Bronchial epithelial cell (primary cell): ENCODE measurements at regions not wholly inside any gene's neighbourhood (a gene's known extent, or its start where the extent isn't known, plus 50 kb on each side); places are given as distances from the start of the nearest gene placed in this dataset.

ENCODE experiments used
- DNase-seq: peaks from one replicate; pipeline ENCODE4 v3.0.0-alpha.2; 2010; ENCODE audit warnings: low read depth
- FAIRE-seq: peaks from 2 replicates; lab custom pipeline; 2011; peaks lifted over from hg19 to GRCh38; lab: Jason Lieb, UNC
- H3K27me3 ChIP-seq: 2 replicates; pipeline ENCODE4 v1.5.1; 2011; ENCODE audit warnings: low read length; ENCODE audit not compliant: control insufficient read depth, insufficient read depth
- H3K36me3 ChIP-seq: 2 replicates; pipeline ENCODE4 v1.5.1; 2011; ENCODE audit warnings: low read length; ENCODE audit not compliant: control insufficient read depth, insufficient read depth
- H3K4me3 ChIP-seq: 2 replicates; pipeline ENCODE4 v1.5.1; 2011; ENCODE audit warnings: mild to moderate bottlenecking, low read depth, low read length, control low read depth
- CTCF ChIP-seq: IDR thresholded peaks from 2 replicates; pipeline ENCODE4 v1.5.1; 2011; ENCODE audit warnings: mild to moderate bottlenecking, moderate library complexity, low read length, control low read depth, inconsistent platforms; ENCODE audit not compliant: insufficient read depth, severe bottlenecking

DNA sequence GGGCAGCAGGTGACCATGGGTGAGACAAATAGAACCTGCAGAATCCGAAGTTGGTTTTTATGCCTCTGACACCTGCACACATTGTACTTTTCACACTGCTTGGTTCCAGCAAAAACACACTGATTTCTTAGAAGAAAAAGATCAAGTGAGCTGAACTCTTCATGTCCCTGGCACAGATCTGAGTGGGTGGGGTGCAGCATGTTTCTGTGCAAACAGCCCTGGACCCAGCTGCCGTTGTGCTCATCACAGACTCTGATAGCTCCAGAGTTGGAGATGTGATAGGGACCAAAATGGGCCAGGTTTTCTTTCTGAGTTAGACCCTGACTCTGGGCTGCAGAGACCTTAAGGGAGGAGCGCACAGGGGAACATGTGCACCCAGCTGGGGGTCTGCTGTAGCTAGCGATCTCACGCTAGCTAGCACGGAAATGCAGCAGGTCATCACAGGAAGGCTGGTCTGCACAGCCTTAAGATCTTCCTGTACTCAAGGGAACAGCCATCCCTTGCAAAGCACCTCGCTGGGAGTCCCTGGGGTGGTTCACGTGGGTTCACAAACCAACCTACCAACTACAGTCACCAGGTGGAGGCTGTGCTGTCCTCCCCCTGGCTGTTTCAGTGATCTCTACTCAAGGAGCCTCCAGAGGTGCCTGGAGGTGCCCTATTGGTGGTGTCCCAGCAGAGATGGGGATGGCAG, 291.1 kb downstream of the PTPRU start:
- peak; percentile 62 for FAIRE-seq

DNA sequence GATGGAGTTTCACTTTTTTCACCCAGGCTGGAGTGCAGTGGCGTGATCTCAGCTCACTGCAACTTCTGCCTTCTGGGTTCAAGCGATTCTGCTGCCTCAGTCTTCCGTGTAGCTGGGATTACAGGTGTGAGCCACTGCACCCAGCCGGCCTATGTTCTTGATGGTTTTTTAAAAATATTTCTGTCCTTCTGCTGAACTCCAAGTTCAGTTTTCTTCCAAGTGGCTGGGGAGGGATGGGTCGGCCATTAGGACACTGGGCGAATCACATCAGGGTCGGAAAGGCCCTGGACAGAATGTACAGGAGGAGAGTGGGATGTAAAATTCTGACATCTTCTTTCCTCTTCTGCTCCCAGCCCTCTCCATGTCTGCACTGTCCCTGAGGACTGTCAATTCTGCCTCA, 289.6 kb downstream of the PTPRU start:
- Histone ChIP-seq H3K36me3 (no peaks in the 10 kb centered on the region), H3K4me3 (no peak overlapping the region), H3K27me3 (peaks cover 2% of the 10 kb centered on the region)
- FAIRE-seq (no peak), DNase-seq (no peak)
- no peak for TF ChIP-seq CTCF

More for the DNA sequence above, 291.1 kb downstream of the PTPRU start:
- peaks cover 2% of the 10 kb centered on the region for H3K27me3 ChIP-seq
- H3K36me3 ChIP-seq, result no peaks in the 10 kb centered on the region
- H3K4me3 ChIP-seq, result no peak overlapping the region
- no peak for TF ChIP-seq CTCF
- no peak for DNase-seq

DNA sequence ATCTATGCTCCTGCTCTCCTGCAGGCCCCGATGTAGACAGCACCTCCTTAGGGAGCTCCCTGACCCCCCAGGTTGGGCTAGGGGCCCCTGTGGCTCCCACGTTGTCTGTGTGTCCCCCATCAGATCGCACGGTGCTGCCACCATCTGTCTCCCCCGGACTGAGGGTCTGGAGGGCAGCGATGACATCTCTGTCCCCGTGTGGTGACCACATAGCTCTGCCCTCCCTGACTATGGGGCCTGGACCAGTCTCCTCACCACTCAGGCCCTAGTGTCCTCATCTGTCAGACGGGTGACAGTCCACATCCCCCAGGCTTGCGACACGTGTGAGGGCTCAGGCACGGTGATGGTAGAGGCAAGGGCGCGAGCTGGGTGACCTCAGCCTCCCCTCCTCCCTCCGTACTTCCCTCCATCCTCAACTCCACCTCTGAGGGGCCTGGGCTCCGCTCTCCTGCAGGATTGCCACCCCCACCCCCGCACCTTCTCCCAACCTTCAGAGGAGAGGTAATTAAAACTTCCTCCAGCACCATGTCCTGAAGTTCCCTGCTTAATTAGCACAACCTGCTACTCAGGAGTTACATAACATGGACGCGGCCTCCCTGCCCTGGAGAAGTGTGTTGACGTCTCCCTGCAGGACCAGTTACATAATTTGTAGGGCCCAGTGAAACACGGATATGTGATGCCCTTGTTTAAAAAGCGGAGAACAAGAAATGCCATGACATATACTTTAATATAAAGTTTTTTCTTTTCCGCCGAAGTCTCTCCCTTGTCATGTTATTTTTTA, 288.2 kb downstream of the PTPRU start:
- Histone ChIP-seq H3K4me3 (no peak overlapping the region), H3K27me3 (peaks cover 5% of the 10 kb centered on the region), H3K36me3 (no peaks in the 10 kb centered on the region)
- no peak for TF ChIP-seq CTCF
- DNase-seq, result no peak
- FAIRE-seq, result no peak

DNA sequence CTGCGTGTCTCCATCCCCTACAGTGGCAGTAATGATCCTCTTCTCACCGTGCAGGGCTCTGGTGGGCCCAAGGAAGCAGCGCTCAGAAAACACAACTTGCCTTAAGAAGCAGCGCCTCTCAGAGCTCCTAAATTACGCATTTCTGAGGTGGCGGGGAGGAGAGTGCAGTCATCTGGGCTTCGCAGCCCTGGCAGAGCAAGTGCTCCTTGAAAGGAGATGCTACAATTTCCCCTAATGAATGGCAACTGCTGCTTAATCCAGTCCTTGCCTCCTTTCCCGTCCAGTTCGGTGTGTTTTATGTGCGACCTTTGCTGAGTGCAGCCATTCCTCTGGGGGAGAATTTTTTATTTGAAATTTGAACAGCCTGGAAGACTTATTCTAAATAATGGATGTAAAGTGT, 287.3 kb downstream of the PTPRU start:
- FAIRE-seq, result no peak
- Histone ChIP-seq H3K4me3 (no peak overlapping the region), H3K27me3 (peaks cover 5% of the 10 kb centered on the region), H3K36me3 (no peaks in the 10 kb centered on the region)
- DNase-seq, result no peak
- no peak for TF ChIP-seq CTCF

GRCh38 chr1:29523136-29523535, 286.8 kb downstream of the PTPRU start:
- H3K36me3 ChIP-seq, result no peaks in the 10 kb centered on the region
- H3K4me3 ChIP-seq, result no peak overlapping the region
- peaks cover 5% of the 10 kb centered on the region for H3K27me3 ChIP-seq
- DNase-seq, result no peak
- no peak for TF ChIP-seq CTCF
- FAIRE-seq, result no peak
